ENCODE measurements at regions not wholly inside any gene's neighbourhood (a gene's known extent, or its start where the extent isn't known, plus 50 kb on each side); places are given as distances from the start of the nearest gene placed in this dataset.
"Not testable (repeated sequence)": the region's sequence is repeated elsewhere in the genome, so short reads cannot be mapped to it uniquely, and the experiment has no call there.

- H3K9ac ChIP-seq (ENCODE audit: low read length): no peak overlapping the region
- no peaks in the 10 kb centered on the region for H3K4me1 ChIP-seq (ENCODE audit: low read length)
- H3K4me2 ChIP-seq (ENCODE audit: low read length): no peak overlapping the region
- TF ChIP-seq CTCF (IDR thresholded peaks at IDR 0.05; ENCODE audit: low read depth, low read length): no peak
- TF ChIP-seq EZH2phosphoT487 (IDR thresholded peaks at IDR 0.05; ENCODE audit: low read depth): no peak
- H2AFZ ChIP-seq (ENCODE audit: low read depth, low read length): no peak overlapping the region
- no peaks in the 10 kb centered on the region for H3K27me3 ChIP-seq (ENCODE audit: low read depth, low read length)
- H3K9me3 ChIP-seq (ENCODE audit: insufficient read depth, low read length): no peaks in the 10 kb centered on the region
- no peaks in the 10 kb centered on the region for H4K20me1 ChIP-seq (ENCODE audit: insufficient read depth, low read length)
- no peak overlapping the region for H3K27ac ChIP-seq (ENCODE audit: low read length)
- H3K4me3 ChIP-seq (ENCODE audit: low read length): no peak overlapping the region
- H3K79me2 ChIP-seq (ENCODE audit: low read length): no peaks in the 10 kb centered on the region
- no peaks in the 10 kb centered on the region for H3K36me3 ChIP-seq (replicated peaks; ENCODE audit: low read depth, low read length)
These were observed 254.0 kb upstream of the DSEL start for GRCh38 chr18:67770520-67770919.

- no peaks in the 10 kb centered on the region for H3K36me3 ChIP-seq (replicated peaks; ENCODE audit: low read depth, low read length)
- H3K4me2 ChIP-seq (ENCODE audit: low read length): no peak overlapping the region
- no peaks in the 10 kb centered on the region for H3K4me1 ChIP-seq (ENCODE audit: low read length)
- H3K27me3 ChIP-seq (ENCODE audit: low read depth, low read length): no peaks in the 10 kb centered on the region
- no peak overlapping the region for H3K4me3 ChIP-seq (ENCODE audit: low read length)
- H3K27ac ChIP-seq (ENCODE audit: low read length): no peak overlapping the region
- no peak overlapping the region for H2AFZ ChIP-seq (ENCODE audit: low read depth, low read length)
- H3K9ac ChIP-seq (ENCODE audit: low read length): no peak overlapping the region
- H3K79me2 ChIP-seq (ENCODE audit: low read length): no peaks in the 10 kb centered on the region
- TF ChIP-seq EZH2phosphoT487 (IDR thresholded peaks at IDR 0.05; ENCODE audit: low read depth) (no peak), CTCF (IDR thresholded peaks at IDR 0.05; ENCODE audit: low read depth, low read length) (no peak)
- H3K9me3 ChIP-seq (ENCODE audit: insufficient read depth, low read length): no peaks in the 10 kb centered on the region
- H4K20me1 ChIP-seq (ENCODE audit: insufficient read depth, low read length): no peaks in the 10 kb centered on the region
These were observed 250.4 kb upstream of the DSEL start for GRCh38 chr18:67766930-67767329.

GRCh38 chr18:67752211-67752610, 235.7 kb upstream of the DSEL start:
- H3K4me1 ChIP-seq (ENCODE audit: low read length); H3K36me3 ChIP-seq (replicated peaks; ENCODE audit: low read depth, low read length); H3K4me2 ChIP-seq (ENCODE audit: low read length); H3K4me3 ChIP-seq (ENCODE audit: low read length); H3K9me3 ChIP-seq (ENCODE audit: insufficient read depth, low read length); H3K79me2 ChIP-seq (ENCODE audit: low read length); H3K9ac ChIP-seq (ENCODE audit: low read length); H4K20me1 ChIP-seq (ENCODE audit: insufficient read depth, low read length); H2AFZ ChIP-seq (ENCODE audit: low read depth, low read length); H3K27ac ChIP-seq (ENCODE audit: low read length); H3K27me3 ChIP-seq (ENCODE audit: low read depth, low read length): not testable (repeated sequence)

- H2AFZ ChIP-seq (ENCODE audit: low read depth, low read length): no peak overlapping the region
- H3K4me2 ChIP-seq (ENCODE audit: low read length): no peak overlapping the region
- H3K36me3 ChIP-seq (replicated peaks; ENCODE audit: low read depth, low read length): no peaks in the 10 kb centered on the region
- no peak overlapping the region for H3K4me3 ChIP-seq (ENCODE audit: low read length)
- TF ChIP-seq CTCF (IDR thresholded peaks at IDR 0.05; ENCODE audit: low read depth, low read length) (no peak), EZH2phosphoT487 (IDR thresholded peaks at IDR 0.05; ENCODE audit: low read depth) (no peak)
- H3K9ac ChIP-seq (ENCODE audit: low read length): no peak overlapping the region
- H3K27ac ChIP-seq (ENCODE audit: low read length): no peak overlapping the region
- no peaks in the 10 kb centered on the region for H3K27me3 ChIP-seq (ENCODE audit: low read depth, low read length)
- 0 out of 2 replicates have a peak, but pooled peaks cover 7% of the 10 kb centered on the region for H3K9me3 ChIP-seq (ENCODE audit: insufficient read depth, low read length)
- H3K4me1 ChIP-seq (ENCODE audit: low read length): no peaks in the 10 kb centered on the region
- H3K79me2 ChIP-seq (ENCODE audit: low read length): no peaks in the 10 kb centered on the region
- no peaks in the 10 kb centered on the region for H4K20me1 ChIP-seq (ENCODE audit: insufficient read depth, low read length)
These were observed 226.4 kb upstream of the DSEL start for GRCh38 chr18:67742954-67743353.

GRCh38 chr18:67742525-67742924, 226.0 kb upstream of the DSEL start:
- no peak overlapping the region for H3K4me3 ChIP-seq (ENCODE audit: low read length)
- H3K9me3 ChIP-seq (ENCODE audit: insufficient read depth, low read length): 0 out of 2 replicates have a peak, but pooled peaks cover 6% of the 10 kb centered on the region
- H2AFZ ChIP-seq (ENCODE audit: low read depth, low read length): no peak overlapping the region
- H3K27ac ChIP-seq (ENCODE audit: low read length): no peak overlapping the region
- no peak overlapping the region for H3K9ac ChIP-seq (ENCODE audit: low read length)
- H3K4me2 ChIP-seq (ENCODE audit: low read length): no peak overlapping the region
- H3K79me2 ChIP-seq (ENCODE audit: low read length): no peaks in the 10 kb centered on the region
- TF ChIP-seq CTCF (IDR thresholded peaks at IDR 0.05; ENCODE audit: low read depth, low read length) (no peak), EZH2phosphoT487 (IDR thresholded peaks at IDR 0.05; ENCODE audit: low read depth) (no peak)
- H3K4me1 ChIP-seq (ENCODE audit: low read length): no peaks in the 10 kb centered on the region
- H4K20me1 ChIP-seq (ENCODE audit: insufficient read depth, low read length): no peaks in the 10 kb centered on the region
- no peaks in the 10 kb centered on the region for H3K27me3 ChIP-seq (ENCODE audit: low read depth, low read length)
- H3K36me3 ChIP-seq (replicated peaks; ENCODE audit: low read depth, low read length): no peaks in the 10 kb centered on the region

All from OCI-LY3 (cell line).